Ascending aorta (tissue), 2 donors: ENCODE measurements at regions not wholly inside any gene's neighbourhood (a gene's known extent, or its start where the extent isn't known, plus 50 kb on each side); places are given as distances from the start of the nearest gene placed in this dataset.
"Not testable (repeated sequence)": the region's sequence is repeated elsewhere in the genome, so short reads cannot be mapped to it uniquely, and the experiment has no call there.

ENCODE experiments used
- DNase-seq, 2 donors: peaks; one replicate each; pipeline ENCODE4 v3.0.0-alpha.2; 2019; ENCODE audit warnings: low spot score in 2 of 2
- H3K27ac ChIP-seq, 2 donors: fragments of 200-600 bp; sonication (generic); one replicate each; pipeline ENCODE4 v1.5.1; 2016 to 2017; ENCODE audit warnings: mild to moderate bottlenecking in 1 of 2
- H3K27me3 ChIP-seq: fragments of 200-600 bp; sonication (generic); one replicate; pipeline ENCODE4 v1.5.1; 2017
- H3K36me3 ChIP-seq, 2 donors: fragments of 200-600 bp; sonication (generic); one replicate each; pipeline ENCODE4 v1.5.1; 2016
- H3K4me1 ChIP-seq, 2 donors: fragments of 200-600 bp; sonication (generic); one replicate each; pipeline ENCODE4 v1.5.1; 2016 to 2017; ENCODE audit warnings: mild to moderate bottlenecking in 1 of 2
- H3K4me3 ChIP-seq, 2 donors: fragments of 200-600 bp; sonication (generic); one replicate each; pipeline ENCODE4 v1.5.1; 2016 to 2017; ENCODE audit warnings: mild to moderate bottlenecking in 1 of 2
- H3K9me3 ChIP-seq, 2 donors: fragments of 200-600 bp; sonication (generic); one replicate each; pipeline ENCODE4 v1.5.1; 2016
- CTCF ChIP-seq, 3 experiments: fragments of 200-600 bp in 2 of 3; fragments of 450-650 bp in 1 of 3; sonication (generic) in 2 of 3; IDR thresholded peaks; one replicate each; pipeline ENCODE4 v1.5.1; 2016 to 2019; ENCODE audit warnings: antibody characterized with exemption in 3 of 3, mild to moderate bottlenecking in 1 of 3, moderate library complexity in 1 of 3
- intact Hi-C: fragments of 100-400 bp; cut with DNase I; formaldehyde crosslinking; loops from one replicate; pipeline ENCODE4 v1.15.1; 2023

GRCh38 chr6:71766146-71766760 lies 120.1 kb upstream of the RIMS1 start:
- Histone ChIP-seq H3K27me3 (no peaks in the 10 kb centered on the region), H3K4me1 (no peaks in the 10 kb centered on the region)

GRCh38 chr6:71766796-71767195 lies 119.6 kb upstream of the RIMS1 start:
- Histone ChIP-seq H3K9me3 (no peaks in the 10 kb centered on the region), H3K27ac (no peak overlapping the region), H3K4me3 (no peak overlapping the region), H3K27me3 (no peaks in the 10 kb centered on the region), H3K4me1 (no peaks in the 10 kb centered on the region), H3K36me3 (no peaks in the 10 kb centered on the region)
- TF ChIP-seq CTCF (IDR thresholded peaks at IDR 0.05): no peak
- no peak for DNase-seq
- intact Hi-C loops: no loop called here

More at GRCh38 chr6:71766146-71766760, 120.1 kb upstream of the RIMS1 start:
- H3K36me3 ChIP-seq: no peaks in the 10 kb centered on the region
- no peak for DNase-seq
- no peaks in the 10 kb centered on the region for H3K9me3 ChIP-seq
- intact Hi-C loops: no loop called here
- no peak overlapping the region for H3K27ac ChIP-seq
- H3K4me3 ChIP-seq: no peak overlapping the region
- no peak for TF ChIP-seq CTCF (IDR thresholded peaks at IDR 0.05)

- Histone ChIP-seq H3K27ac (no peak overlapping the region), H3K27me3 (no peaks in the 10 kb centered on the region), H3K4me1 (no peaks in the 10 kb centered on the region), H3K4me3 (no peak overlapping the region), H3K9me3 (no peaks in the 10 kb centered on the region), H3K36me3 (no peaks in the 10 kb centered on the region)
- no peak for DNase-seq
- intact Hi-C loops: no loop called here
- TF ChIP-seq CTCF (IDR thresholded peaks at IDR 0.05): no peak
Observed at GRCh38 chr6:71768356-71768755, 118.0 kb upstream of the RIMS1 start.

- no peak for DNase-seq
- Histone ChIP-seq H3K4me3 (no peak overlapping the region), H3K27ac (no peak overlapping the region), H3K36me3 (no peaks in the 10 kb centered on the region), H3K27me3 (no peaks in the 10 kb centered on the region), H3K9me3 (peaks cover 9 to 29% of the 10 kb centered on the region in 2 donors), H3K4me1 (no peaks in the 10 kb centered on the region)
- intact Hi-C loops: no loop called here
- TF ChIP-seq CTCF (IDR thresholded peaks at IDR 0.05): no peak
Observed at GRCh38 chr6:71808865-71809264, 77.5 kb upstream of the RIMS1 start.

- no peaks in the 10 kb centered on the region for H3K27me3 ChIP-seq
- no peaks in the 10 kb centered on the region for H3K36me3 ChIP-seq
- intact Hi-C loops: no loop called here
- no peak for TF ChIP-seq CTCF (IDR thresholded peaks at IDR 0.05)
- no peaks in the 10 kb centered on the region for H3K4me1 ChIP-seq
- no peak overlapping the region for H3K4me3 ChIP-seq
- DNase-seq: no peak
- H3K9me3 ChIP-seq: peaks cover 9 to 44% of the 10 kb centered on the region in 2 donors
- H3K27ac ChIP-seq: no peak overlapping the region
Observed at GRCh38 chr6:71810880-71811279, 75.5 kb upstream of the RIMS1 start.

GRCh38 chr6:71822625-71823024 lies 63.7 kb upstream of the RIMS1 start:
- no peak for TF ChIP-seq CTCF (IDR thresholded peaks at IDR 0.05)
- Histone ChIP-seq H3K36me3 (no peaks in the 10 kb centered on the region), H3K4me1 (no peaks in the 10 kb centered on the region), H3K27ac (no peak overlapping the region), H3K9me3 (no peaks in the 10 kb centered on the region), H3K4me3 (no peak overlapping the region), H3K27me3 (no peaks in the 10 kb centered on the region)
- no peak for DNase-seq
- intact Hi-C loops: no loop called here

GRCh38 chr6:71832110-71832764 lies 54.1 kb upstream of the RIMS1 start:
- DNase-seq, H3K4me3 ChIP-seq, H3K9me3 ChIP-seq, H3K36me3 ChIP-seq, H3K4me1 ChIP-seq, H3K27me3 ChIP-seq, H3K27ac ChIP-seq, intact Hi-C loops: not testable (repeated sequence)
